Mesenchymal stem cell (in vitro differentiated cells and primary cell): ENCODE measurements at regions not wholly inside any gene's neighbourhood (a gene's known extent, or its start where the extent isn't known, plus 50 kb on each side); places are given as distances from the start of the nearest gene placed in this dataset.

ENCODE experiments used
- DNase-seq: peaks from one replicate; pipeline ENCODE4 v3.0.0-alpha.2; 2013
- H2AFZ ChIP-seq: one replicate; pipeline ENCODE4 v1.6.1; 2013; ENCODE audit warnings: low read depth, mild to moderate bottlenecking, control low read depth, inconsistent platforms, low read length, moderate library complexity
- H2AK5ac ChIP-seq: 2 replicates; pipeline ENCODE4 v1.6.1; 2013; ENCODE audit warnings: low read length, moderate library complexity, mild to moderate bottlenecking, inconsistent platforms; ENCODE audit not compliant: severe bottlenecking
- H2BK120ac ChIP-seq: one replicate; pipeline ENCODE4 v1.6.1; 2013; ENCODE audit warnings: low read depth, mild to moderate bottlenecking, inconsistent platforms, low read length, moderate library complexity
- H2BK12ac ChIP-seq, 2 experiments: one replicate each; pipeline ENCODE4 v1.6.1; 2013; ENCODE audit warnings: inconsistent platforms in 2 of 2, low read length in 2 of 2, mild to moderate bottlenecking in 2 of 2, moderate library complexity in 2 of 2, control low read depth in 1 of 2
- H2BK15ac ChIP-seq: one replicate; pipeline ENCODE4 v1.6.1; 2013; ENCODE audit warnings: mild to moderate bottlenecking, low read depth, inconsistent platforms; ENCODE audit not compliant: poor library complexity, severe bottlenecking
- H2BK5ac ChIP-seq: 2 replicates; pipeline ENCODE4 v1.6.1; 2013; ENCODE audit warnings: low read depth, mild to moderate bottlenecking, low read length, control low read depth, inconsistent platforms; ENCODE audit not compliant: poor library complexity, severe bottlenecking
- H3K14ac ChIP-seq, 2 experiments: one replicate each; pipeline ENCODE4 v1.6.1; 2013; ENCODE audit warnings: inconsistent platforms in 2 of 2, low read length in 2 of 2, control low read depth in 1 of 2, mild to moderate bottlenecking in 1 of 2, moderate library complexity in 1 of 2
- H3K18ac ChIP-seq, 2 experiments: one replicate each; pipeline ENCODE4 v1.6.1; 2013; ENCODE audit warnings: inconsistent platforms in 2 of 2, low read length in 2 of 2, control low read depth in 1 of 2, low read depth in 1 of 2, mild to moderate bottlenecking in 1 of 2
- H3K23ac ChIP-seq, 2 experiments: one replicate each; pipeline ENCODE4 v1.6.1; 2013; ENCODE audit warnings: inconsistent platforms in 2 of 2, low read length in 2 of 2, mild to moderate bottlenecking in 2 of 2, moderate library complexity in 2 of 2, control low read depth in 1 of 2
- H3K27ac ChIP-seq: 2 replicates; pipeline ENCODE4 v1.5.1; 2013; ENCODE audit warnings: mild to moderate bottlenecking, moderate library complexity, low read length, control low read depth, inconsistent platforms; ENCODE audit not compliant: poor library complexity, severe bottlenecking
- H3K27me3 ChIP-seq, 2 experiments: 2 replicates each; pipeline versions ENCODE4 v1.6.1 to v1.7.0; 2013; ENCODE audit warnings: low read length in 2 of 2, mild to moderate bottlenecking in 2 of 2, moderate library complexity in 2 of 2, control low read depth in 1 of 2, inconsistent platforms in 1 of 2; ENCODE audit not compliant: control insufficient read depth in 1 of 2, insufficient read depth in 1 of 2
- H3K36me3 ChIP-seq, 2 experiments: 2 replicates each; pipeline versions ENCODE4 v1.6.1 to v1.7.0; 2013; ENCODE audit warnings: low read length in 2 of 2, control low read depth in 1 of 2, inconsistent platforms in 1 of 2, low read depth in 1 of 2, mild to moderate bottlenecking in 1 of 2; ENCODE audit not compliant: insufficient read depth in 2 of 2, control insufficient read depth in 1 of 2
- H3K4ac ChIP-seq, 2 experiments: one replicate each; pipeline ENCODE4 v1.6.1; 2013; ENCODE audit warnings: inconsistent platforms in 2 of 2, low read length in 2 of 2, mild to moderate bottlenecking in 2 of 2, moderate library complexity in 2 of 2, control low read depth in 1 of 2, low read depth in 1 of 2
- H3K4me1 ChIP-seq: 2 replicates; pipeline ENCODE4 v1.6.1; 2013; ENCODE audit warnings: low read depth, low read length, control low read depth; ENCODE audit not compliant: control insufficient read depth, insufficient read depth
- H3K4me2 ChIP-seq: 2 replicates; pipeline ENCODE4 v1.6.1; 2013; ENCODE audit warnings: low read length, mild to moderate bottlenecking, inconsistent platforms; ENCODE audit not compliant: poor library complexity, severe bottlenecking
- H3K4me3 ChIP-seq, 2 experiments: 2 replicates each; pipeline versions ENCODE4 v1.5.1 to v1.7.0; 2013; ENCODE audit warnings: low read length in 2 of 2, mild to moderate bottlenecking in 2 of 2, control low read depth in 1 of 2, low read depth in 1 of 2; ENCODE audit not compliant: insufficient read depth in 1 of 2
- H3K79me1 ChIP-seq: replicated peaks from 2 replicates; pipeline ENCODE4 v1.6.1; 2013; ENCODE audit warnings: mild to moderate bottlenecking, control low read depth, low read length, inconsistent platforms; ENCODE audit not compliant: poor library complexity, severe bottlenecking
- H3K9ac ChIP-seq: 2 replicates; pipeline ENCODE4 v1.7.0; 2013; ENCODE audit warnings: mild to moderate bottlenecking, low read length, moderate library complexity
- H3K9me3 ChIP-seq: 2 replicates; pipeline ENCODE4 v1.7.0; 2013; ENCODE audit warnings: mild to moderate bottlenecking, low read length; ENCODE audit not compliant: control insufficient read depth
- H4K8ac ChIP-seq: one replicate; pipeline ENCODE4 v1.6.1; 2013; ENCODE audit warnings: inconsistent platforms, mild to moderate bottlenecking, low read length, moderate library complexity
- H4K91ac ChIP-seq: one replicate; pipeline ENCODE4 v1.6.1; 2013; ENCODE audit warnings: mild to moderate bottlenecking, low read length, inconsistent platforms
- WGBS: methylation state at CpG from one replicate; pipeline ENCODE4 v1.1.7; 2013; ENCODE audit warnings: mixed read lengths; 5-methylcytosine and 5-hydroxymethylcytosine counted together

DNA sequence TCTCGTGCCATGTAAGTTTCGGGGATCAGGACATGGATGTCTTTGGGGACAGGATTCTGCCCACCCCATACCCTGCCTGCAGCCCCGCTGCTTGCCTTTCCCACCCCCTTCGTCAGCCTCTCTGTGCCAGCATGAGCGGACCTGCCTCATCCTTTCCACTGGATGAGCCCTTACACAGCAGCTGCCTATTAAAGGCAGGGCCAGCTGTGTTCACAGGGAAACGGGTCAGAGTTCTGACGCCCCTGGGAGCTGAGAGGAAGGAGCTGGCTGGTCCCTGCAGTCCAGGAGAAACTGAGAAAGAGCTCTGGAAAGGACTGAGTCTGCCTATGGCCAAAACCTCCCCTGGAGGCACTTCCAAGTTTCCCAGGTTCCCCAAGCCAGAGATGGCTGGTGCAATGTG, 83.5 kb upstream of the NCOR2 start:
- H3K79me1 ChIP-seq, result no peaks in the 10 kb centered on the region
- H2BK120ac ChIP-seq, result no peak overlapping the region
- no peak overlapping the region for H4K91ac ChIP-seq
- WGBS, result 84% methylated on average over 7 of the region's 7 CpGs
- H3K9me3 ChIP-seq, result peaks cover 12% of the 10 kb centered on the region
- H3K9ac ChIP-seq, result peak overlapping the region; percentile 10
- peaks cover 33% of the 10 kb centered on the region for H3K4me1 ChIP-seq
- no peaks in the 10 kb centered on the region for H3K27me3 ChIP-seq
- DNase-seq, result no peak
- H2AFZ ChIP-seq, result no peak overlapping the region
- no peak overlapping the region for H3K14ac ChIP-seq
- H3K4ac ChIP-seq, result no peak overlapping the region
- no peak overlapping the region for H4K8ac ChIP-seq
- peak overlapping the region in 1 of 2 experiments; percentile 2 for H2BK12ac ChIP-seq
- H3K4me3 ChIP-seq, result no peak overlapping the region
- no peak overlapping the region for H2BK15ac ChIP-seq
- no peak overlapping the region for H3K4me2 ChIP-seq
- H2BK5ac ChIP-seq, result no peak overlapping the region
- H3K27ac ChIP-seq, result no peak overlapping the region
- peak overlapping the region; percentile 41 for H2AK5ac ChIP-seq
- H3K23ac ChIP-seq, result no peak overlapping the region
- no peaks in the 10 kb centered on the region for H3K36me3 ChIP-seq
- peak overlapping the region in 1 of 2 experiments; percentile 37 for H3K18ac ChIP-seq

DNA sequence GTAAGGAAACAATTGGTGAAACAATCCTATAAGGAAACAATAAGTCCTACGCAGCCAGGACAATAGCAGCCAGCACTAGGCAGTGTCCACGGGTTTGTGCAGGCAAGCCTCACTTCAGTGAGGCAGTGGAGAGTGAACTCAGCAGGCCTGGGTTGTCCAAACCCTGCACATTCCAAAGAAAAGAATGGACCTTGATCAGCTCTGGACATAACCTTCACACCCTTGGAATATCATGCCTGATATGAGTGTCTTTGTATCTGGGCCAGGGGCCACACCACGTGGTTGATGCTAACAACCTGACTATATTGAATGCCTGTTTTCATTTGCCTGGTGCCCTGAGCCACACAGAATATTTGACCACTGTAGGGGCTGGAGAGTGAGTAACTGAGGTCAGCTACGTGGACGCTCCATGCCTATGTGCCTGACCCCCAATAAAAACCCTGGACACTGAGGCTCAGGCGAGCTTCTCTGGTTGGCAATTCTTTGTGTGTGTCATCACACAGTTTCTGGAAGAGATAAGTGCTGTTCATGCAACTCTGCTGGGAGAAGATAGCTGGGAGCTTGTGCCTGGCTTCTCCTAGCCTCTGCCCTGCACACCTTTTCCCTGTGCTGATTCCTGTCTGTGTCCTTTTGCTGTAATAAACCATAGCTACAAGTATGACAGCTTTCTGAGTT, 81.4 kb upstream of the NCOR2 start:
- WGBS, result 78% methylated on average over 6 of the region's 6 CpGs
- peak overlapping the region; percentile 15 to 40 for H2BK12ac ChIP-seq
- no peak overlapping the region for H3K4me2 ChIP-seq
- H3K79me1 ChIP-seq, result no peaks in the 10 kb centered on the region
- H3K4me3 ChIP-seq, result no peak overlapping the region
- no peak overlapping the region for H2BK5ac ChIP-seq
- peak overlapping the region; percentile 54 for H2AK5ac ChIP-seq
- no peak overlapping the region for H2BK15ac ChIP-seq
- H3K36me3 ChIP-seq, result no peaks in the 10 kb centered on the region
- no peak overlapping the region for H4K91ac ChIP-seq
- H3K4ac ChIP-seq, result no peak overlapping the region
- H3K27ac ChIP-seq, result no peak overlapping the region
- H3K18ac ChIP-seq, result peak overlapping the region in 1 of 2 experiments; percentile 55
- no peak overlapping the region for H4K8ac ChIP-seq
- H3K9ac ChIP-seq, result no peak overlapping the region
- H3K23ac ChIP-seq, result no peak overlapping the region
- no peaks in the 10 kb centered on the region for H3K27me3 ChIP-seq
- no peak overlapping the region for H2AFZ ChIP-seq
- no peak for DNase-seq
- peaks cover 12% of the 10 kb centered on the region for H3K9me3 ChIP-seq
- H2BK120ac ChIP-seq, result no peak overlapping the region
- peaks cover 22% of the 10 kb centered on the region for H3K4me1 ChIP-seq
- no peak overlapping the region for H3K14ac ChIP-seq

DNA sequence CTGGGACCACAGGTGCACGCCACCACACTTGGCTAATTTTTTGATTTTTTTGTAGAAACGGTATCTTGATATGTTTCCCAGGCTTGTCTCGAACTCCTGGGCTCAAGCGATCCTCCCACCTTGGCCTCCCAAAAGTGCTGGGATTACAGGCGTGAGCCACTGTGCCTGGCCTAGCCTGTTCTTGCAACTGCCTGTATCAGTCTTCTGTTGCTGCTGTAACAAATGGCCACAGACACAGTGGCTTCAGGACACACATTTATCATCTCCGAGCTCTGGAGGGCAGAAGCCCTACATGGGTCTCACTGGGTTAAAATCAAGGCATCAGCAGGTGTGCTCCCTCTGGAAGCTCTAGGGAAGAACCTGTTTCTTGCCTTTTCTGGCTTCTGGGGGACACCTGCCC, 79.9 kb upstream of the NCOR2 start:
- Histone ChIP-seq H2BK15ac (no peak overlapping the region), H2BK12ac (no peak overlapping the region), H3K4me1 (peaks cover 12% of the 10 kb centered on the region), H3K36me3 (no peaks in the 10 kb centered on the region), H3K9me3 (peaks cover 12% of the 10 kb centered on the region), H3K14ac (no peak overlapping the region), H2BK120ac (no peak overlapping the region), H3K4ac (no peak overlapping the region), H3K27ac (no peak overlapping the region), H2BK5ac (no peak overlapping the region), H3K23ac (no peak overlapping the region), H3K79me1 (no peaks in the 10 kb centered on the region), H3K4me2 (no peak overlapping the region), H4K8ac (no peak overlapping the region), H3K9ac (no peak overlapping the region), H3K18ac (no peak overlapping the region), H3K4me3 (no peak overlapping the region), H3K27me3 (no peaks in the 10 kb centered on the region), H4K91ac (no peak overlapping the region), H2AFZ (no peak overlapping the region), H2AK5ac (no peak overlapping the region)
- no peak for DNase-seq
- WGBS, result 98% methylated on average over 5 of the region's 6 CpGs

DNA sequence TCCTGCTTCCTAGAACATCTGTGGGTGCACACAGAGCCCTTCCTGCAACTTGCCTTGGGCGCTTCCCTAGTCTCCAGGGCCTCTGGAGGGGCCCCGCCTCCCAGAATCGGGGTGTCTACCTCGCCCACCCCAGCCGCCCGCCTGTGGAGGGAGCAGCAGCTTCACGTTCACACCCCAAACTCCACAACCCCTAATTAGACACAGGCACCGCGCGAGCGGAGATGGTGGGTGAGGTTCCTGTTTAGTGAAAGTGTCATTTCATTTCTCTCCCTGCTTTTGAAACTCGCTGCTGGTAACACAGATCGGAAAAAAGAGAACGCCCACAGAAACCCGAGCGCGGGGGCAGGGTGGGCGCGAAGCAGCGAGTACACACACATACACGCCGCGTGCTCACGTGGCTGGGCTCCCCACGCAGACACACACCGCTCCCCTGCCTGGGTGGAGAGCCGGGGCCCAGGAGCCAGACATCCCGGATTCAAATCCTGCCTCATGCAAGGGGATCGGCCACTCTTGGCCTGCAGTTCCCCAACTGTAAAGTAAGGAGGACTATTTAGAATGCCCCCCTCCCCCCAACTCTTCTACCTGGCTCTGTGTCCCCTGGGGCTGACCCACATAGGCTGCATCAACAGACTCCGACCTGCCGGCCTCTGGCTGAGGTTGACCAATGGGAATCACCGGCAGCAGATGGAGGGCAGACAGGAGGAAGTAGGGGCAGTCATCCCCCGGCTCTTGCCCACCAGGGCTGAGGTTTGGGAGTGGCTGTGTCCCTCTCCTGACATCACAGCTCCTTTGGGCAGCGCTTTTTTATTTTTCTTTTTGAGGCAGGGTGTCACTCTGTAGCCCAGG, 79.2 kb upstream of the NCOR2 start:
- 83% methylated on average over 27 of the region's 34 CpGs for WGBS
- Histone ChIP-seq H3K27ac (no peak overlapping the region), H3K23ac (peak overlapping the region in 1 of 2 experiments; percentile 52), H3K4ac (peak overlapping the region in 1 of 2 experiments; percentile 35), H3K9me3 (peaks cover 12% of the 10 kb centered on the region), H3K18ac (no peak overlapping the region), H3K14ac (no peak overlapping the region), H4K91ac (no peak overlapping the region), H3K4me2 (no peak overlapping the region), H3K79me1 (no peaks in the 10 kb centered on the region), H3K9ac (peak overlapping the region; percentile 38), H3K4me1 (peaks cover 9% of the 10 kb centered on the region), H2BK5ac (no peak overlapping the region), H2BK120ac (no peak overlapping the region), H2BK12ac (peak overlapping the region in 1 of 2 experiments; percentile 35), H3K27me3 (no peaks in the 10 kb centered on the region), H4K8ac (no peak overlapping the region), H3K36me3 (no peaks in the 10 kb centered on the region), H3K4me3 (peak overlapping the region in 1 of 2 experiments; percentile 37), H2AK5ac (no peak overlapping the region), H2AFZ (no peak overlapping the region), H2BK15ac (no peak overlapping the region)
- DNase-seq, result no peak
